ENCODE measurements at regions not wholly inside any gene's neighbourhood (a gene's known extent, or its start where the extent isn't known, plus 50 kb on each side); places are given as distances from the start of the nearest gene placed in this dataset.

GRCh38 chr15:93424131-93424530, 335.1 kb upstream of the RGMA start:
- TF ChIP-seq POLR2A (IDR thresholded peaks at IDR 0.05) = no peak
- TF ChIP-seq CTCF (IDR thresholded peaks at IDR 0.05) = no peak
